ENCODE measurements at regions not wholly inside any gene's neighbourhood (a gene's known extent, or its start where the extent isn't known, plus 50 kb on each side); places are given as distances from the start of the nearest gene placed in this dataset.
"Not testable (repeated sequence)": the region's sequence is repeated elsewhere in the genome, so short reads cannot be mapped to it uniquely, and the experiment has no call there.

DNA sequence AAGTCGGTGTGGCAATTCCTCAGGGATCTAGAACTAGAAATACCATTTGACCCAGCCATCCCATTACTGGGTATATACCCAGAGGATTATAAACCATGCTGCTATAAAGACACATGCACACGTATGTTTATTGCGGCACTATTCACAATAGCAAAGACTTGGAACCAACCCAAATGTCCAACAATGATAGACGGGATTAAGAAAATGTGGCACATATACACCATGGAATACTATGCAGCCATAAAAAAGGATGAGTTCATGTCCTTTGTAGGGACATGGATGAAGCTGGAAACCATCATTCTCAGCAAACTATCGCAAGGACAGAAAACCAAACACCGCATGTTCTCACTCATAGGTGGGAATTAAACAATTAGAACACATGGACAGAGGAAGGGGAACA lies 80.6 kb upstream of the ST3GAL5 start:
- not testable (repeated sequence) for DNase-seq (ENCODE audit: insufficient read length, low spot score); FAIRE-seq

DNA sequence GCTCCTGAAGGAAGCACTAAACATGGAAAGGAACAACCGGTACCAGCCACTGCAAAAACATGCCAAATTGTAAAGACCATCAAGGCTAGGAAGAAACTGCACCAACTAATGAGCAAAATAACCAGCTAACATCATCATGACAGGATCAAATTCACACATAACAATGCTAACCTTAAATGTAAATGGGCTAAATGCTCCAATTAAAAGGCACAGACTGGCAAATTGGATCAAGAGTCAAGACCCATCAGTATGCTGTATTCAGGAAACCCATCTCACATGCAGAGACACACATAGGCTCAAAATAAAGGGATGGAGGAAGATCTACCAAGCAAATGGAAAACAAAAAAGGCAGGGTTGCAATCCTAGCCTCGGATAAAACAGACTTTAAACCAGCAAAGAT lies 77.0 kb upstream of the ST3GAL5 start:
- DNase-seq (ENCODE audit: insufficient read length, low spot score); FAIRE-seq: not testable (repeated sequence)

DNA sequence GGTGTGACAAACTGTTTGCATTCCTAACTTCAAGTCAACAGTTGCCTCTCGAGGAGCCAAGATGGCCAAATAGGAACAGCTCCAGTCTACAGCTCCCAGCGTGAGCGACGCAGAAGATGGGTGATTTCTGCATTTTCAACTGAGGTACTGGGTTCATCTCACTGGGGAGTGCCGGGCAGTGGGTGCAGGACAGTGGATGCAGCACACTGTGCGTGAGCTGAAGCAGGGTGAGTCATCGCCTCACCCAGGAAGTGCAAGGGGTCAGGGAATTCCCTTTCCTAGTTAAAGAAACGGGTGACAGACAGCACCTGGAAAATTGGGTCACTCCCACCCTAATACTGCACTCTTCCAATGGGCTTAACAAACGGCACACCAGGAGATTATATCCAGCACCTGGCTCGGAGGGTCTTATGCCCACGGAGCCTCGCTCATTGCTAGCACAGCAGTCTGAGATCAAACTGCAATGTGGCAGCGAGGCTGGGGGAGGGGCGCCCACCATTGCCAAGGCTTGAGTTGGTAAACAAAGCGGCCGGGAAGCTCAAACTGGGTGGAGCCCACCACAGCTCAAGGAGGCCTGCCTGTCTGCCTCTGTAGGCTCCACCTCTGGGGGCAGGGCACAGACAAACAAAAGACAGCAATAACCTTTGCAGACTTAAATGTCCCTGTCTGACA lies 75.1 kb upstream of the ST3GAL5 start:
- DNase-seq (ENCODE audit: insufficient read length, low spot score); FAIRE-seq: not testable (repeated sequence)

DNA sequence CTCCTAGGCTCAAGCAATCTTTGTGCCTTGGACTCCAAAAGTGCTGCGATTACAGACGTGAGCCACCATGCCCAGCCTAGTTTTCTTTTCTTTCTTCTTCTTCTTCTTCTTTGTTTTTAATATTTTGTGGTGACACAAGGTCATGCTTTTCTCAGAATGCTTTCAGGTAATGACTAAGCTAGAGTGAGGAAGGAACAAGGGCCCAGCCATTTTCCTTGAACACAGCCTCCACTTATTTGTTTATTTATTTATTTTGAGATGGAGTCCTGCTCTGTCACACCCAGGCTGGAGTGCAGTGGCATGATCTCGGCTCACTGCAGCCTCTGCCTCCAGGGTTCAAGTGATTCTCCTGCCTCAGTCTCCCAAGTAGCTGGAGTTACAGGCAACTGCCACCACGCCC lies 74.3 kb upstream of the ST3GAL5 start:
- DNase-seq (ENCODE audit: insufficient read length, low spot score) = no peak
- no peak for FAIRE-seq

DNA sequence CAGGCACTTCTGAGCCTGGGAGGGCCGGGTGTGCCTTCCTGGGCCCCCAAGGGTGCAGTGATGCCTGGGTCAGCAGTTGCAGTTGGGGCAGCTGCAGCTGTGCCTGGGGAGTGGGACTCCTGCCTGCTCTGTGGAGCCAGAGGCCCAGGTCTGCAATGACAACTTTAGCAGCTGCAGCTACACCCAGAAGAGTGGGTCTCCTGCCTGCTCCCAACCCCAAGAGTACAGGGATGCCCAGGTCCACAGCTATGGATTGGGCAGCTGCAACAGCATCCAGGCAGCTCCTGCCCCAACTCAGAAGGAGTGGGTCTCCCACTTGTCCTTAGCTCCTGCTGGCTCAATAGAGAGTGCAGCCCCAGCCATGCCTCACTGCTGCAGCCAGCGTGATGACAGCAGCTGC lies 73.0 kb upstream of the ST3GAL5 start:
- FAIRE-seq = no peak
- DNase-seq (ENCODE audit: insufficient read length, low spot score) = no peak

DNA sequence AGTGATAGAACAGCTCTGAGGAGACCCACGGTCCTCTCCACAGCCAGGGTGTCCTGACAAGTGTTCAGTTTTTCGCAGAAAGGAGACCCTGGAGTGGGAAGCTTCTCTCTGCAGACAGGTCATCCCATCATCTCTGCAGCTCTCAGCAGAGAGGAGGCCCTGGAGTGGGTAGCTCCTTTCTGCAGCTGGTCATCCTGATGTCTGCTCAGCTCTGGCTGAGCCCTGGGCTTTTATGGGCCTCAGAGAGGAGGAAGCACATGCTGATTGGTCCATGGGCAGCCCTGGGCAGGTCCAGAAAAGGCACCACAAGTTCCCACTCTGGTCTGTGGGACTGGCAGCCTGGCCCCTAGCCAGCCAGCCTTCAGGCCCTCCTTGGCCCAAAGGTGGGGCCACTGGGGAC lies 72.3 kb upstream of the ST3GAL5 start:
- no peak for FAIRE-seq
- no peak for DNase-seq (ENCODE audit: insufficient read length, low spot score)

DNA sequence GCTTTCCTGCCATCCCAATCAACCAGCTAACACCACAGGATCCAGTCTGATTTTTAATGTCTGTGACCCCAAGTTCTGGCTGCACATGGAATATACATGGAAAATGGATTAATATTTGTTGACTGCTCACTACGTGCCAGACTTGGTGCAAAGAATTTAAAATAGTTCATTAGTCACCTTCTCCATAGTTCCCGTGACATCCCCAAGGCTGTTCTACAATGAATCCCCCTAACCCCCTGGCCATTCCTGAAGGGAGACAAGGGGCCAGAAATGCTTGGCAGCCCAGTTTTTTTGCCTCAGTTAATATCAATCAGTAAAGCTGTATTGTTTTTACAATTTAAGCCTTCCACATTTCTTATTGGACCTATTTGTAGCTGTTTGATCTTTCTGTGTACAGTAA lies 71.0 kb upstream of the ST3GAL5 start:
- FAIRE-seq = no peak

DNA sequence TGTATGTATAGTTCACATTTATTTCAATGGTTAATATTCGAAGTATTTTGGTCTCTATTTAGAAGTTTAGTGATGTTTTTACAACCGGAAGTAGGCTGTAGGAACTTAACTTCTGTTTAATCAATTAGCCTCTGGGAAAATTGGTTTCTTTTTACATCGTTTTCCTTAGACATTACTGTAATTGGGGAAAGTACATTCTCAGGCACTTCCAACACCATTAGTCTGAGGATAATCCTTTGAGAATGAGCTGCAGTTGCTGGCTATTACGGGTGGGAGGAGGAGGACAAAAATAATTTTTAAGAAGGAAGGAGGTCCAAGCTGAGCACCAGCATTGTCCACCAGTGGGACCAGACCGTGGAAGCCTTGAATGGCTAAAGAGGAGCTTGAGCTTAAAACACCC lies 70.4 kb upstream of the ST3GAL5 start:
- DNase-seq (ENCODE audit: insufficient read length, low spot score) (no peak), FAIRE-seq (no peak)

More for the DNA sequence above, 71.0 kb upstream of the ST3GAL5 start:
- no peak for DNase-seq (ENCODE audit: insufficient read length, low spot score)

DNA sequence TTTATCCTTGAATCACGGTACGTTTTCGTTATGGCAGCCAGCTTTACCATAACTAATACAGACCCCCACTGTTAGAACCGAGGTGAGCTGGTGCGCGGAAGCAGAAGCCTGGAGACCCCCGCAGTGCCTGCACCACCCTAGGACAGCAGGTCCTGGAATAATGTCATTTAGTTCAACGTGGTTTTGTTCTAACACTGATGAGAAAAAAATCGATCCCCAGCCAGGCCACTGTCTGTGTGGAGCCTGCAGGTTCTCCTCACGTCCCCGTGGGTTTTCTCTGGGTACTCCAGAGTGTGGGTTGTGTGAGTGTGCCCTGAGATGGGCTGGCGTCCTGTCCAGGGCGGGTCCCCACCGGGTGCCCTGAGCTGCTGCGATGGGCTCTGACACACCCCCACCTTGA lies 69.9 kb upstream of the ST3GAL5 start:
- no peak for FAIRE-seq
- DNase-seq (ENCODE audit: insufficient read length, low spot score) = no peak

DNA sequence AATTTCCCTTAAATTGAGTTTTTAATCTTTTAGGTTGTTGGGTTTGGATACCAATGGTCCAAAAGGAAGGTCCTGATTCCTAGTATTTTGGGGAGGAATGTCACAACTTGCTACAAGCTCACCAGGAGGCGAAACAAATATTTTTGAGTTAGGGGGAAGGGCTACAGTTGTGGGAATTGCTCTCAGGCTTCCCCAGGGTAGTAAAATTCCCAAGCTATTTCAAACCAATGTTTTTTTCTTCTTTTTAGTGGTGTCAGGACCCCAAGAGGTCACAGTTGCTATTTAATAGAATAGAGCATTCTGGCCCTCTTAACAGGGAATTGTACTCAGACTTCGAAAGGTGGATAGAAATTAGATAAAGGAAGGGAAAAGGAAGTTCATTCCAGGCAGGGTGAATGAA lies 68.5 kb upstream of the ST3GAL5 start:
- FAIRE-seq = no peak
- DNase-seq (ENCODE audit: insufficient read length, low spot score) = no peak

DNA sequence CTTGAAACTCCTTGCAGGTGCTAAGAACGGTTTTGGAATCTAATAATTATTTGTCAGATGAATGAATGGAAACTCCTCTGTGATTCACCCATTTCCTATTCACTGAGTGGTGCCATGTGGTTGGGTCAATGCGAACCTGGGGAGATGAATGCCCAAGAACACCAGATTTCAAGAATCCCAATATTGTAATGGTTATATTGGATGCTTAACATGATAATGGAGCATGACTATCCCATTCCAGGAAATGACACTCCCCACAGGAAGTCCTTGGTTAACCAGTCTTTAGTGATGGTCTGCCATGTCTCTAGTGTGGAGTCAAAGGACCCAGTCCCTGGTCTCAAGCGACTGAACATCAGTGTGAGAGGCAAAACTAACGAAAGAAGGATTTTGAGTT lies 67.9 kb upstream of the ST3GAL5 start:
- FAIRE-seq = no peak
- DNase-seq (ENCODE audit: insufficient read length, low spot score) = no peak

DNA sequence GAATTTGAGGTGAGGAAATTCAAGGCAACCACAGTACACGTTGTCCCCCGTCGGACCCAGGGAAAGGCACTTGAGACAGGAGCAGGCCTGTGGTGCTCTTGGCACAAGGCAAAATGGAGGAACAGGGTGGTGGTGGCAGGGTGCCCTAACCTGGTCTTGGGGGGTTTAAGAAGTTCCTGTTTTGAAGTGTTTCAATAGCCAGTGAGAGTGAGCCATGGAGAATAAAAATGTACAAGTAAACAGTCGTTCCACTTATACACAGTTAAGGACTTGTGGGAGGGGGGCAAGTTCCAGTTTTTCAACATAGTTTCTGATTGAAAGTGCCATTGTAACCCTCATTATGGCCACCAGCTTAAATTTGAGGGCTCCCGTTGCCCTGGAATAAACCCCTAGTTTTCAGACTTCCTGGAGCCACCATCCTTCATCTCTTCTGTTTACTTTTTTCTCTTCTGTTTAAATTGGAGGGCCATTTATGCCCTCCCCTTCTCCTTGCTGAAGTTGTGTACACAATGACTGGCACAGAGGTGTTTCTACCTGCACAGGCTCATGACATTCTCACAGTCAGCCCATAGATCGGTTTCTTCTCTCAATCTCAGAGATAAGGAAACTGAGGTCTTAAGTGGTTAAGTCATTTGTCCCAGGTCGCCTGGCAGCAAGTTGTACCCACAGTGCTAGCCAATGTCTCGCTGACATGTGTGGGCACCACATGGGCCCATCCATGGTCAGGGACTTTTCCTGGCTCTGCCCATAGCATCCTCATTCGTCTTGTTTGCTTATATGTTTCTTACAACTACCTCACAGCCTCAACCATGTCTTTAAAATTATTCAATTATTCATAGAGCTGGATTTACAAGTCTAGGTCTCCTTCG lies 66.0 kb upstream of the ST3GAL5 start:
- DNase-seq (ENCODE audit: insufficient read length, low spot score) (no peak), FAIRE-seq (no peak)

DNA sequence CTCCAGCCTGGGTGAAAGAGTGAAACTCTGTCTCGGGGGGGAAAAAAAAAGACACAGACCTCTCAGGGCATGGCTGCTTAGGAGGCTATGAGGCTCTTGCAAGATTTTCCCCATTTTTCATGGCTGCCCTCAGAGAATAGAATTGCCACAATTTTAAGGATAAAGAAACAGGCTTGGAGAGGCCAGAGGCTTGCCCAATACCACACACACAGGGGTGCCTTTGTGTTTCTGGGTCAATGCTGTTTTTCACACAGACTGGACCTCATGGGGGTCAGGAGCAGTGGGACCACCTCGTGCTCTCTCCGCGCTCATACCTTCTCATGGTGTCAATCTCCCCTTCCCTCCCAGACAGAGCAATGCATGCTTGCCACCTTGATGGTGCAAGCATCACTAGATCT lies 65.4 kb upstream of the ST3GAL5 start:
- FAIRE-seq = no peak

DNA sequence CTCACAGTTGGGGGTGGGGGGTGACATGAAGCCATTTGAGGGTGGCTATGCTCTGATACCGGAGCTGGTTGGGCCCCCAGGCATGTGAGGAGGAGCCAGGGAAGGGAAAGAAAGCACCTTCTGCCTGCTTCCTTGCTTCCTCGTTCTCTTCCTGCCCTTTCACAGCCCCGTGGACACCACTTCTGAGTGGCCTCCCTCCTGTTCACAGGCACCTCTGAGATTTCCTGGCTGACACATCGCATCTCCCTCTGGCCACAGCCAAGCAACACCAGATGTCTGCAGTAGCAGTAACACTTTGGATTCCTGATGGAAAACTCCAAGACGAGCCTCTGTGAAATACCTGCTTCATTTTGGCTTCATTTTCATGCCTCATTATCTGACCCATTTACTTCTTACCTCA lies 64.7 kb upstream of the ST3GAL5 start:
- DNase-seq (ENCODE audit: insufficient read length, low spot score) (no peak), FAIRE-seq (no peak)

More for the DNA sequence above, 65.4 kb upstream of the ST3GAL5 start:
- no peak for DNase-seq (ENCODE audit: insufficient read length, low spot score)

DNA sequence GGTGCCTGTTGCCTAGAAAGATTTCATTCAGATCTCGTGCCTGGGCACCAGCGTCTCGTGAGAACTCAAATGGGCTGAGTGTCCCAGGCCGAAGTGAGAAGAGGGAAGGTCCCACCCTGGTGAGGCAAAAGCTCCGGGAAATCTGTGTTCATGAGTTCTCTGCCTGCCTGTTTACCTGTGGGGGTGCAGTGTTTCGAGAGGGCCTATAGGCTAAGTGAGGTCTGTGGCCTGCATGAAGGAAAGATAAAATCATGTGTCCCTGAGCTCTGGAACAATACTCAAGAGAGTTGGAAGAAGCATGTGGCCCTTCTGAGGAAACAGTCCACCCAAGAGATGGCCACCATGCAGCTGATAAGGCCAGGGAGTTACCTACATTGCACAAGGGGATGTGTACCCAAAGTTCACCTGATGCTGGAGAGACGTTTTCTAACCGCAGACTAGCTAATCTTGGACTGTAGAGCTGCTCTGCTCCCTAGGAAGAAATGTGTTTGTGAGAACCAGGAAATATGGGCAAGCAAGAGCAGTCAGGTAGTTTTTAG lies 63.5 kb upstream of the ST3GAL5 start:
- FAIRE-seq = no peak
- no peak for DNase-seq (ENCODE audit: insufficient read length, low spot score)

DNA sequence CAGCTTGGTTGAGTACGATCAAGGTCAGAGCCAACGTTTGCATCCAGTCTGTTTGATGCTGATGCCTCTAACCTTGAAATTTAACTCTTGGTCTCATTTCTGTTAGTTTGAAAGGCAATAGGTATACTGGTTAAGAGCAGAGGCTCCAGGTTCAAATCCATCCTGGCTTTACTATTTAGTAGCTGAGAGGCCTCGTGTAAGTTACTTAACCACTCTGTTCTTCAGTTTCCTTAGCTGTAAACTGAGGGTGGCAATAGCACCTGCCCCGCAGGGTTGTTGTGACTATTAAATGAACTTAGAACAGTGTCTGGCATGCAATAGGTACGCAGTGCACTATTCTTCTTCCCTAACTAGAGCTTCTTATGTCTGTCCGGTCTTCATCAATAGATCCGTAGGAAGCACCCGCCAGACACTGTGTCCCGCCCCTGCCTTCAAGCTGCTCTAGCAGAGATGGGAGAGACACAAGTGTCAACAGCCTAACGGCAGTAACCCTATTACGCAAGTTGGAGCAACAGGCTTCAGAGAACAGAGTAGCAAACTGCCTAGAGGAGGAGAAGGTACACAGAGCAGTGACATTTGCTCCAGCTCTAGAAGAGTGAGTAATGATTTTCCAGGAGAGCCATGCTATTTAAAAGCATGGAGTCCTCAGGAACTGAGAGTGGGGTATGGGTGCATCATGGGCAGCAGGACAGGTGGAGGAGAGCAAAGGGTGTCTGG lies 62.7 kb upstream of the ST3GAL5 start:
- FAIRE-seq (no peak), DNase-seq (ENCODE audit: insufficient read length, low spot score) (no peak)

DNA sequence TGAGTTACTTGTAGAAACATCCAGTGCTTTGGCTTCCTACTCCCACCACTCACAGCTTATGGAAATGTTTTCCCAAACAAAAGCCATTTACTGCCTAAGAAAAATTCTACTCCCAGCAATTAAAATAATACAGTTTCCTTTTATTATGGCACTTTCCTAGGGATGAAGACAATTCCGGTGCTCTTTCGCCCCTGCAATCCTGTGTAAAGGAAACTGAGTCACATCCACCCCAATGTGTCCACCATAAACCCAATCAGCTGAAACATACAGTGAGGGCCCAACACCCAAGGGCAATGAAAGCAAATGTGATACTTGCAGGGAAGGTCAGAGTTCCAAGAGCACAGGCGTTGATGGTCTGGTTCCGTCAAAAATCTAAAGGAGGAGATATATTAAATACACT lies 62.0 kb upstream of the ST3GAL5 start:
- FAIRE-seq (no peak), DNase-seq (ENCODE audit: insufficient read length, low spot score) (no peak)

DNA sequence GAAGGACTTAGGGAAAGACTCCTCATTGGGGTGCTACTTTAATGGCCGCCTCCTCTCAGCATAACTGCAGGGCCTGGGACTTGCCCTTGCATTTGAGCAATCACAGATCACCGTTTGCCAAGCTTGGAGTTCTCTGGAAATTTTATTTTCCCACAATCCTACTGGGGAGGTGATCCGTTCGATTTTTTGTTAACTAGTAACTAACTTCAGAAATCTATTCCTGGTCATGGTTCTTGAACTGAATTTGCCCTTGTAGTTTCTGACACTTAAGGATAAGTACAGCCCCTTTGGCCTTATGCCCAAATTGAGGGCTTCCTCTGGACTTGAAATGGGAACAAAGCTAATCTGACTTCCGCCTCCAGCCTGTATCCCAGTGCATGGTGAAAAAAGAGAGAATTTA lies 60.5 kb upstream of the ST3GAL5 start:
- FAIRE-seq (no peak), DNase-seq (ENCODE audit: insufficient read length, low spot score) (no peak)

DNA sequence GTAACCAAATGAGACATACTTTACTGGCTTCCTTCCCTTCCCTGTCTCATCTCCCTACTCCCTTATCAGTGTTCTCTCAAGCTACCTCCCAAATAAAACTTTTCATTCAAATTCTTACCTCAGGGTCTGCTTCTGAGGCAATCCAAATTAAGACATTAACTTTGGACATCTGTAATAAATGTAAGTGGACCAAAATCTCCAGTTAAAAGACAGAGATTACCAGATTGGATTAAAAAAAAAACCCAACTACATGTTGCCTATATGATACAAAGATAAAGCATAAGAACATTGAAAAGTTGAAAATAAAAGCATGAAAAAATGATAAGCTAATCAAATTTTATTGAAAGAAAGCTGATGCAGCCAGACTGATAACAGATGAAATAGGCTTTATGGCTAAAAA lies 58.8 kb upstream of the ST3GAL5 start:
- FAIRE-seq (no peak), DNase-seq (ENCODE audit: insufficient read length, low spot score) (no peak)

DNA sequence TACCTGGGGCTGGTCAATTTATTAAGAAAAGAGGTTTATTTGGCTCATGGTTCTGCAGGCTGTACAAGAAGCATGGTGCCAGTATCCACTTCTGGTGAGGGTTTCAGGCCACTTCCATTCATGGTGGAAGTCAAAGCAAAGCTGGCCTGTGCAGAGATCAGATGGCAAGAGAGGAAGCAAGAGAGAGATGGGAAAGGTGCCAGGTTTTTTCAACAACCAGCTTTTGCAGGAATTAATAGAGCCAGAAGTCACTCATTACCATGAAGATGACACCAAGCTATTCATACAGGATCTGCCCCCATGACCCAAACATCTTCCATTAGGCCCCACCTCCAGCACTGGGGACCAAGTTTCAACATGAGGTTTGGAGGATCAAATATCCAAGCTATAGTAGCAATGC lies 56.8 kb upstream of the ST3GAL5 start:
- FAIRE-seq (no peak), DNase-seq (ENCODE audit: insufficient read length, low spot score) (no peak)

DNA sequence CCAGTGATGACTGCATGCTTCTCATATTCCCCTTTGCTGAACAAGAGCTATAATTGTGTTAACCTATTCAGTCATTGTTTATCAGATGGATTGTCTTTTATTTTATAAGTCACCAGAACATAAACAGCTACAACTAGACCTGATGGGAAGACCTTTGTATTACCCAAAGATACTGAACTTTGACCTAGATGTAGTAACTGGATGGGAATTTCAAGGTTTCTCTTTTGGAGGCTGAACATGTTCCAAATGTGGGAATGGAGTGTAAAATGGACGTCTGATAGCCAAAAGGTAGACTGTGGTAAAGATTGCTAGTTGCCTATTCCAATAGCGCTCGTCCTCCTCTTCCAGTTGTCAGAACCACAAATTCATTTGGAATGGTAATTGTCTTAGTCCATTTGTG lies 56.4 kb upstream of the ST3GAL5 start:
- DNase-seq (ENCODE audit: insufficient read length, low spot score) = no peak
- no peak for FAIRE-seq
